HepG2 (cell line): ENCODE measurements at regions not wholly inside any gene's neighbourhood (a gene's known extent, or its start where the extent isn't known, plus 50 kb on each side); places are given as distances from the start of the nearest gene placed in this dataset.

Source experiments
- ATAC-seq: fragments of 200-7000 bp; cut with Tn5 transposase; 3 replicates; pipeline ENCODE4 v1.9.1; 2020; ENCODE audit warnings: mild to moderate bottlenecking, moderate library complexity
- BruUV-seq: library from RNA; stranded (reverse); fragments of 400-500 nt; replicated peaks from 2 replicates; lab custom pipeline; 2021; lab: Mats Ljungman, UMichigan
- CTCF ChIA-PET: fragments of 300-600 bp; formaldehyde crosslinking; extraction: SDS; loops from one replicate; lab custom pipeline; 2021; ENCODE audit warnings: low total read pairs, inconsistent platforms, low intra/inter-chr PET ratio; lab: Yijun Ruan, JAX
- POLR2A ChIA-PET: fragments of 350-600 bp; sonication (Branson Sonifier 250); formaldehyde crosslinking; loops from one replicate; lab custom pipeline; 2020; ENCODE audit warnings: antibody characterized with exemption, inconsistent platforms; lab: Yijun Ruan, JAX
- DNase-seq: peaks from one replicate; pipeline ENCODE4 v3.0.0-alpha.2; 2015; ENCODE audit warnings: low spot score
- FAIRE-seq: peaks from 3 replicates; lab custom pipeline; 2011; peaks lifted over from hg19 to GRCh38; lab: Jason Lieb, UNC
- H2AFZ ChIP-seq: one replicate; pipeline ENCODE4 v1.6.1; 2011; ENCODE audit warnings: low read length, inconsistent platforms
- H3K27ac ChIP-seq: fragments of 300-600 bp; 3 replicates; pipeline ENCODE4 v1.8.0; 2011; ENCODE audit warnings: mixed run types, mild to moderate bottlenecking, mixed read lengths, low read length, inconsistent platforms; ENCODE audit not compliant: insufficient read depth; ENCODE audit errors: extremely low read length
- H3K27me3 ChIP-seq, 2 experiments: fragments of 200-600 bp in 1 of 2; 2 replicates in 1 of 2; 3 replicates in 1 of 2; pipeline versions ENCODE4 v1.6.0 to v1.8.0; 2011; ENCODE audit warnings: low read length in 2 of 2, mild to moderate bottlenecking in 2 of 2, moderate library complexity in 2 of 2, inconsistent platforms in 1 of 2; ENCODE audit not compliant: insufficient read depth in 2 of 2, control insufficient read depth in 1 of 2
- H3K36me3 ChIP-seq, 2 experiments: fragments of 200-600 bp in 1 of 2; replicated peaks in 1 of 2; 2 replicates in 1 of 2; 3 replicates in 1 of 2; pipeline versions ENCODE4 v1.5.1 to v1.8.0; 2011; ENCODE audit warnings: low read length in 2 of 2, inconsistent platforms in 1 of 2; ENCODE audit not compliant: insufficient read depth in 2 of 2, control insufficient read depth in 1 of 2
- H3K4me1 ChIP-seq: 2 replicates; pipeline ENCODE4 v1.5.1; 2012; ENCODE audit warnings: low read length, inconsistent platforms; ENCODE audit not compliant: insufficient read depth
- H3K4me2 ChIP-seq: 2 replicates; pipeline ENCODE4 v1.6.0; 2011; ENCODE audit warnings: low read depth, low read length, inconsistent platforms
- H3K4me3 ChIP-seq, 3 experiments: fragments of 200-600 bp in 1 of 3; sonication (generic), shearing (Covaris generic) in 1 of 3; replicated peaks in 1 of 3; 2 replicates each; pipeline ENCODE4 v1.5.1; 2011 to 2016; ENCODE audit warnings: low read length in 3 of 3, inconsistent platforms in 2 of 3, low read depth in 2 of 3, mild to moderate bottlenecking in 2 of 3, control low read depth in 1 of 3, mixed read lengths in 1 of 3; ENCODE audit not compliant: insufficient read depth in 1 of 3
- H3K79me2 ChIP-seq: one replicate; pipeline ENCODE4 v1.6.1; 2011; ENCODE audit warnings: low read length, inconsistent platforms; ENCODE audit not compliant: insufficient read depth
- H3K9ac ChIP-seq: 2 replicates; pipeline ENCODE4 v1.6.0; 2011; ENCODE audit warnings: mild to moderate bottlenecking, low read depth, low read length, inconsistent platforms; ENCODE audit not compliant: insufficient read depth
- H3K9me3 ChIP-seq: 2 replicates; pipeline ENCODE4 v1.5.1; 2012; ENCODE audit warnings: mild to moderate bottlenecking, low read length
- H4K20me1 ChIP-seq: 2 replicates; pipeline ENCODE4 v1.6.0; 2011; ENCODE audit warnings: inconsistent platforms, mild to moderate bottlenecking, low read length, moderate library complexity; ENCODE audit not compliant: insufficient read depth
- AKAP8 ChIP-seq: sonication (generic); formaldehyde crosslinking; IDR thresholded peaks from 2 replicates; pipeline ENCODE4 v1.5.1; 2020; ENCODE audit warnings: mild to moderate bottlenecking, missing genetic modification reagents
- ASH2L ChIP-seq: fragments of 300-600, 200-600 bp; sonication (generic); IDR thresholded peaks from 2 replicates; pipeline ENCODE4 v1.7.0; 2017; ENCODE audit warnings: low read depth, mild to moderate bottlenecking, moderate library complexity, mixed read lengths, low read length; ENCODE audit not compliant: insufficient read length
- DR1 ChIP-seq: sonication (generic); formaldehyde crosslinking; IDR thresholded peaks from 2 replicates; pipeline ENCODE4 v1.8.0; 2021; ENCODE audit warnings: mild to moderate bottlenecking, missing genetic modification reagents, inconsistent platforms
- ELF3 ChIP-seq: IDR thresholded peaks from 2 replicates; pipeline ENCODE4 v1.6.1; 2016; ENCODE audit warnings: missing genetic modification reagents, missing compliant biosample characterization
- KDM5B ChIP-seq: sonication (generic); formaldehyde crosslinking; IDR thresholded peaks from 2 replicates; pipeline ENCODE4 v1.4.0; 2020; ENCODE audit warnings: missing genetic modification reagents, mild to moderate bottlenecking, borderline replicate concordance
- NR1H2 ChIP-seq: sonication (generic); formaldehyde crosslinking; IDR thresholded peaks from 2 replicates; pipeline ENCODE4 v1.8.1; 2022; ENCODE audit warnings: low read depth, missing genetic modification reagents, borderline replicate concordance
- NR3C1 ChIP-seq: sonication (generic); formaldehyde crosslinking; IDR thresholded peaks from 2 replicates; pipeline ENCODE4 v1.4.0; 2020; ENCODE audit warnings: missing genetic modification reagents
- PREB ChIP-seq: sonication (generic); formaldehyde crosslinking; IDR thresholded peaks from 2 replicates; pipeline ENCODE4 v1.4.0; 2020; ENCODE audit warnings: missing genetic modification reagents
- REPIN1 ChIP-seq: sonication (generic); formaldehyde crosslinking; IDR thresholded peaks from 2 replicates; pipeline ENCODE4 v1.8.0; 2022; ENCODE audit warnings: missing genetic modification reagents, low read depth, mild to moderate bottlenecking, borderline replicate concordance
- SKIL ChIP-seq: sonication (generic); formaldehyde crosslinking; IDR thresholded peaks from 2 replicates; pipeline ENCODE4 v1.8.0; 2022; ENCODE audit warnings: missing genetic modification reagents, mild to moderate bottlenecking, moderate library complexity, borderline replicate concordance
- SMARCE1 ChIP-seq: fragments of 450-650 bp; IDR thresholded peaks from 2 replicates; pipeline ENCODE4 v1.6.1; 2017; ENCODE audit warnings: borderline replicate concordance
- ZNF605 ChIP-seq: sonication (generic); formaldehyde crosslinking; IDR thresholded peaks from 2 replicates; pipeline ENCODE4 v1.8.0; 2022; ENCODE audit warnings: mild to moderate bottlenecking, missing genetic modification reagents
- ZNF672 ChIP-seq: sonication (generic); formaldehyde crosslinking; IDR thresholded peaks from 2 replicates; pipeline ENCODE4 v1.8.1; 2022; ENCODE audit warnings: missing genetic modification reagents
- ZNF782 ChIP-seq: sonication (generic); formaldehyde crosslinking; IDR thresholded peaks from 2 replicates; pipeline ENCODE4 v1.4.0; 2020; ENCODE audit warnings: missing genetic modification reagents, mild to moderate bottlenecking, borderline replicate concordance
- WGBS: methylation state at CpG from one replicate; pipeline ENCODE4 v1.1.6; 2017; ENCODE audit warnings: low lambda C conversion rate; 5-methylcytosine and 5-hydroxymethylcytosine counted together
- in situ Hi-C: cut with HindIII; loops from 2 replicates; pipeline ENCODE4 v1.10.0; 2017; ENCODE audit warnings: low pct_unique_long_range_greater_than_20kb; ENCODE audit not compliant: extremely low pct_ligation_motif_present
- intact Hi-C: fragments of 100-400 bp; cut with micrococcal nuclease; formaldehyde crosslinking; loops from one replicate; pipeline ENCODE4 v1.10.0; 2022; ENCODE audit not compliant: unreplicated experiment

- no peaks in the 10 kb centered on the region for H3K36me3 ChIP-seq
- H3K9ac ChIP-seq, result no peak overlapping the region
- BruUV-seq, result no TSS peak
- no peak overlapping the region for H3K4me2 ChIP-seq
- peaks cover 14 to 78% of the 10 kb centered on the region in 2 experiments; a peak in 4 of 5 replicates for H3K27me3 ChIP-seq
- WGBS, result 63% methylated on average over 13 of the region's 58 CpGs
- DNase-seq, result no peak
- peaks cover 5% of the 10 kb centered on the region; the same call in 1 of the 2 replicates for H4K20me1 ChIP-seq
- H3K9me3 ChIP-seq, result no peaks in the 10 kb centered on the region
- H2AFZ ChIP-seq, result no peak overlapping the region
- ATAC-seq, result no peak
- intact Hi-C loops, result no loop called here
- ChIA-PET CTCF (no interaction called here), POLR2A (no interaction called here)
- no peak overlapping the region for H3K27ac ChIP-seq
- no peaks in the 10 kb centered on the region for H3K79me2 ChIP-seq
- H3K4me1 ChIP-seq, result no peaks in the 10 kb centered on the region
- in situ Hi-C loops, result loop anchor here (10.0 kb wide), 1 partner anchor 165 kb away; no protein-coding TSS in a partner anchor
- TF ChIP-seq REPIN1 (CRISPR knock-in tag) (no peak), ZNF782 (CRISPR knock-in tag) (no peak), PREB (no peak), DR1 (CRISPR knock-in tag) (no peak), SMARCE1 (no peak), ZNF672 (CRISPR knock-in tag) (no peak), SKIL (CRISPR knock-in tag) (no peak), KDM5B (CRISPR knock-in tag) (no peak), ZNF605 (CRISPR knock-in tag) (no peak), NR1H2 (CRISPR knock-in tag) (no peak), AKAP8 (CRISPR knock-in tag) (no peak), ELF3 (CRISPR knock-in tag) (no peak), ASH2L (no peak), NR3C1 (no peak)
- no peak overlapping the region for H3K4me3 ChIP-seq
- no peak for FAIRE-seq
Measured at GRCh38 chr4:1519787-1520661, 113.8 kb upstream of the NKX1-1 start.
